Ishikawa (cell line): ENCODE measurements at regions not wholly inside any gene's neighbourhood (a gene's known extent, or its start where the extent isn't known, plus 50 kb on each side); places are given as distances from the start of the nearest gene placed in this dataset.

ENCODE experiments used
- CEBPB ChIP-seq: IDR thresholded peaks from 2 replicates; pipeline ENCODE4 v1.6.1; 2012
- CREB1 ChIP-seq: IDR thresholded peaks from 2 replicates; pipeline ENCODE4 v1.6.1; 2012; ENCODE audit warnings: low read depth
- EGR1 ChIP-seq: IDR thresholded peaks from 2 replicates; pipeline ENCODE4 v1.6.1; 2012
- EP300 ChIP-seq: IDR thresholded peaks from 2 replicates; pipeline ENCODE4 v1.6.1; 2012; ENCODE audit warnings: borderline replicate concordance
- FOXM1 ChIP-seq: IDR thresholded peaks from 2 replicates; pipeline ENCODE4 v1.6.1; 2012; ENCODE audit warnings: low read depth, borderline replicate concordance
- MAX ChIP-seq: IDR thresholded peaks from 2 replicates; pipeline ENCODE4 v1.6.1; 2012
- NFIC ChIP-seq: IDR thresholded peaks from 2 replicates; pipeline ENCODE4 v1.6.1; 2012
- RAD21 ChIP-seq: IDR thresholded peaks from 2 replicates; pipeline ENCODE4 v1.6.1; 2012; ENCODE audit warnings: low read depth
- REST ChIP-seq: IDR thresholded peaks from 2 replicates; pipeline ENCODE4 v1.6.1; 2012; ENCODE audit warnings: low read depth, mild to moderate bottlenecking
- TAF1 ChIP-seq: IDR thresholded peaks from 2 replicates; pipeline ENCODE4 v1.6.1; 2012; ENCODE audit warnings: low read depth, mild to moderate bottlenecking
- TCF12 ChIP-seq: IDR thresholded peaks from 2 replicates; pipeline ENCODE4 v1.6.1; 2012; ENCODE audit warnings: low read depth
- TEAD4 ChIP-seq: IDR thresholded peaks from 2 replicates; pipeline ENCODE4 v1.6.1; 2012
- USF1 ChIP-seq: IDR thresholded peaks from 2 replicates; pipeline ENCODE4 v1.6.1; 2012
- YY1 ChIP-seq: IDR thresholded peaks from 2 replicates; pipeline ENCODE4 v1.6.1; 2012; ENCODE audit warnings: low read depth
- ZBTB7A ChIP-seq: IDR thresholded peaks from 2 replicates; pipeline ENCODE4 v1.6.1; 2012; ENCODE audit warnings: low read depth

DNA sequence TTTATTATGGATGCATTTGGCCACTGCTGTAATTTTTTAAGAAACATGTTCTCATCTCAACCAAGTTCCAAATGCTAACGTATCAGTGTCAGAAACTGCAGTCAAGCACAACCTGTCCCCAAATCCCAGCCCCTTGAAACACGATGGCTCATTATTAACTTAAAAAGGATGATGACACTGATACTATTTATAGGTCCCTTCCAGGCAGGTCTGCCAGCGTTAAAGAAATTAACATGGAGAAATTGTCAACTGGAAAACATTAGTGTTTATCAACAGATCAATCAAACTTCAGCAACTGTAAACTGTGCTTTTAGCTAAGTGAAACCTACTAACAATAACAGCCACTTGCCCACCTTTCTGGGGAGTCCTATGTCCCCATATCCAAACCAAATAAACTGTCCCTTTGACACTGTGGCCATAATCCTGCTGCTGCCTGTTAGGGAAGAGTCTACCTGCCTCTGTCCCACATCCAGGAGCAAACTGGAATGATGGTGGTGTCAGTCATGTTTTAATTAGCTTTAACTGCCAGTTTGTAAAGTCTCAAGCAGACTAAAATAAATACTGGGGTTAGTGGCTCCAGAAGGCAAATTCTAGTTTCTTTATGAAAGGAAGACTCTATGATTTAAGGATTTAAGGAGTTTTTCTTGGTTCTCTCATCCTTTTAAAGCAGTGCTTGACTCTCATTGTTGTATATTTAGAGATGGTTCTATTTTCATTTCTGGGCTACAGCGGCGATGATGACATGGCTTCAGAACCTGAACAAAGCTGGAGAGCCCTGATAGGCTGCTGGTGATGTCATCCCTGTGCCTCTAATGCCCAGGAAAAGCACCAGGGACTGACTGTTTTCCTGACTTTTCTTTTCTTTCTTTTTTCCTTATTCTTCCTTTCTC lies 583.6 kb upstream of the PIK3C3 start:
- TF ChIP-seq REST: no peak
- no peak for TF ChIP-seq USF1
- no peak for TF ChIP-seq TEAD4
- TF ChIP-seq ZBTB7A: no peak
- TF ChIP-seq CREB1: no peak
- TF ChIP-seq NFIC: no peak
- TF ChIP-seq YY1: no peak
- no peak for TF ChIP-seq TCF12
- no peak for TF ChIP-seq MAX
- no peak for TF ChIP-seq FOXM1
- TF ChIP-seq CEBPB: no peak
- no peak for TF ChIP-seq RAD21
- no peak for TF ChIP-seq EP300

DNA sequence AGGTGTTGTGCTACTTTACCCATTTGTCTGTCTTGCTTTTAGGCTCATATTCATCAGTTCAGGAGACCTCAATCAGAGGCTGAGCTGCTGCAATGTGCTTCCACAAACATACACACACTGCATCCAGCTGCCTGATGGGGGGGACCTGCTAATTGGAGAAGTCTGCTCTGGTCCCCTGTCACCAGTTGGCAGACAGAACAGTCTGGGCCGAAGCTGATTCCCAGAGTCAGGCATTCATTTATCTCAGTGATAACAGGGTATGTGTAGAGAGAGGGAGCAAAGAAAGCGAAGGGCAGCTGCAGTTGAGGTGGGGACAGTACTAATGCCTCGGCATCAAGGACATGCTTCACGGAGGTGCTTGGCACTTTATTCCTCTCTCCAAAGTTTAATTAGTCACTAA lies 584.3 kb upstream of the PIK3C3 start:
- TF ChIP-seq CREB1 (no peak), RAD21 (no peak), CEBPB (no peak), TCF12 (no peak), EP300 (no peak), FOXM1 (no peak), REST (no peak), USF1 (no peak), NFIC (no peak), YY1 (no peak), TEAD4 (no peak), EGR1 (no peak), MAX (no peak), TAF1 (no peak)

- TF ChIP-seq USF1 (no peak), TAF1 (no peak), EGR1 (no peak), TEAD4 (no peak), NFIC (no peak), TCF12 (no peak), CREB1 (no peak), RAD21 (no peak), YY1 (no peak), REST (no peak), EP300 (no peak), MAX (no peak), FOXM1 (no peak), ZBTB7A (no peak), CEBPB (no peak)
These were observed 597.3 kb upstream of the PIK3C3 start for GRCh38 chr18:41357708-41358107.
